T-cell (primary cell): ENCODE measurements at regions not wholly inside any gene's neighbourhood (a gene's known extent, or its start where the extent isn't known, plus 50 kb on each side); places are given as distances from the start of the nearest gene placed in this dataset.

Experiments used
- ATAC-seq, 4 experiments: fragments of 200-7000 bp in 3 of 4; fragments of 150-1000 bp in 1 of 4; cut with Tn5 transposase; replicated peaks in 1 of 4; 1 replicate in 3 of 4; 2 replicates in 1 of 4; pipeline ENCODE4 v1.10.0; 2021; ENCODE audit warnings: moderate library complexity in 3 of 4, mild to moderate bottlenecking in 2 of 4, moderate number of reproducible peaks in 1 of 4
- CTCF ChIA-PET, 2 donors: fragments of 300-600 bp; sonication (Branson Sonifier 250); formaldehyde crosslinking; loops; one replicate each; lab custom pipeline; 2022; ENCODE audit warnings: antibody characterized with exemption in 2 of 2; lab: Charles Lee
- POLR2A ChIA-PET, 2 donors: fragments of 300-600 bp; sonication (Branson Sonifier 250); formaldehyde crosslinking; loops; one replicate each; lab custom pipeline; 2022; ENCODE audit warnings: antibody characterized with exemption in 2 of 2; lab: Charles Lee
- DNase-seq, 35 experiments: peaks; one replicate each; pipeline versions ENCODE4 v3.0.0 to v3.0.0-alpha.2; 2013 to 2023
- H3K27ac ChIP-seq: one replicate; pipeline ENCODE4 v1.5.1; 2013; ENCODE audit warnings: low read length
- H3K27me3 ChIP-seq, 2 experiments: replicated peaks in 1 of 2; 1 replicate in 1 of 2; 2 replicates in 1 of 2; pipeline versions ENCODE4 v1.6.1 to v1.7.0; 2013; ENCODE audit warnings: low read length in 1 of 2, mixed read lengths in 1 of 2; ENCODE audit not compliant: control insufficient read depth in 2 of 2, insufficient read depth in 2 of 2; ENCODE audit errors: extremely low read depth in 1 of 2
- H3K36me3 ChIP-seq, 2 donors: 1 replicate in 1 of 2; 2 replicates in 1 of 2; pipeline versions ENCODE4 v1.6.1 to v1.7.0; 2013; ENCODE audit warnings: low read length in 1 of 2; ENCODE audit not compliant: control insufficient read depth in 2 of 2, insufficient read depth in 1 of 2; ENCODE audit errors: extremely low read depth in 1 of 2
- H3K4me1 ChIP-seq, 2 experiments: 1 replicate in 1 of 2; 2 replicates in 1 of 2; pipeline versions ENCODE4 v1.6.1 to v1.7.0; 2013; ENCODE audit warnings: low read length in 2 of 2, mixed read lengths in 1 of 2; ENCODE audit not compliant: insufficient read depth in 2 of 2, control insufficient read depth in 1 of 2; ENCODE audit errors: extremely low read depth in 1 of 2
- H3K4me3 ChIP-seq, 2 donors: 1 replicate in 1 of 2; 2 replicates in 1 of 2; pipeline versions ENCODE4 v1.5.1 to v1.7.0; 2013; ENCODE audit warnings: mild to moderate bottlenecking in 2 of 2, low read length in 1 of 2, moderate library complexity in 1 of 2; ENCODE audit not compliant: control insufficient read depth in 1 of 2; ENCODE audit errors: extremely low read depth in 1 of 2
- H3K9me3 ChIP-seq: 2 replicates; pipeline ENCODE4 v1.7.0; 2013
- H3K27ac Mint-ChIP-seq, 2 donors: one replicate each; pipeline ENCODE4 v1.8.0; 2020 to 2021; ENCODE audit warnings: mild to moderate bottlenecking in 2 of 2, mixed read lengths in 2 of 2
- H3K27me3 Mint-ChIP-seq, 2 donors: one replicate each; pipeline ENCODE4 v1.8.0; 2021 to 2022; ENCODE audit warnings: mixed read lengths in 2 of 2
- H3K36me3 Mint-ChIP-seq: one replicate; pipeline ENCODE4 v1.8.0; 2021; ENCODE audit warnings: mixed read lengths
- H3K4me1 Mint-ChIP-seq, 3 donors: one replicate each; pipeline ENCODE4 v1.8.0; 2020 to 2022; ENCODE audit warnings: mixed read lengths in 3 of 3, mild to moderate bottlenecking in 1 of 3
- H3K4me3 Mint-ChIP-seq, 3 donors: one replicate each; pipeline ENCODE4 v1.8.0; 2020 to 2022; ENCODE audit warnings: mild to moderate bottlenecking in 3 of 3, mixed read lengths in 3 of 3, moderate library complexity in 3 of 3
- H3K9me3 Mint-ChIP-seq, 3 donors: one replicate each; pipeline ENCODE4 v1.8.0; 2020 to 2022; ENCODE audit warnings: mixed read lengths in 3 of 3
- WGBS: methylation state at CpG from one replicate; pipeline ENCODE4 v1.1.5; 2013; ENCODE audit warnings: missing lambda C conversion rate; ENCODE audit not compliant: insufficient coverage; 5-methylcytosine and 5-hydroxymethylcytosine counted together

- Mint-ChIP-seq H3K27ac (no peak overlapping the region), H3K4me1 (no peaks in the 10 kb centered on the region), H3K36me3 (peaks cover 8% of the 10 kb centered on the region), H3K4me3 (no peak overlapping the region), H3K27me3 (peaks cover 12 to 31% of the 10 kb centered on the region in 2 donors), H3K9me3 (peaks cover 0 to 10% (median 10%) of the 10 kb centered on the region in 3 donors)
- DNase-seq (no peak), ATAC-seq (no peak)
- H3K4me3 ChIP-seq, result no peak overlapping the region
- no CpG with 5 or more reads among the region's 1 CpG for WGBS
- no peaks in the 10 kb centered on the region for H3K36me3 ChIP-seq
- H3K27me3 ChIP-seq, result peaks cover 0 to 4% of the 10 kb centered on the region in 2 experiments
- no peak overlapping the region for H3K27ac ChIP-seq
- H3K4me1 ChIP-seq, result no peaks in the 10 kb centered on the region
- H3K9me3 ChIP-seq, result no peaks in the 10 kb centered on the region
- ChIA-PET CTCF (no interaction called here), POLR2A (no interaction called here)
These were observed 66.1 kb upstream of the ZNF827 start for GRCh38 chr4:146004730-146005129.

GRCh38 chr4:145988628-145989027, 50.0 kb upstream of the ZNF827 start:
- no peaks in the 10 kb centered on the region for H3K36me3 Mint-ChIP-seq
- POLR2A ChIA-PET, result no interaction called here
- no peaks in the 10 kb centered on the region for H3K4me1 Mint-ChIP-seq
- DNase-seq (no peak), ATAC-seq (no peak)
- H3K27ac Mint-ChIP-seq, result no peak overlapping the region
- no peak overlapping the region for H3K4me3 ChIP-seq
- no peak overlapping the region for H3K27ac ChIP-seq
- CTCF ChIA-PET, result no interaction called here
- H3K4me1 ChIP-seq, result no peaks in the 10 kb centered on the region
- WGBS, result no CpG with 5 or more reads among the region's 2 CpGs
- H3K9me3 Mint-ChIP-seq, result peaks cover 0 to 2% (median 0%) of the 10 kb centered on the region in 3 donors
- no peak overlapping the region for H3K4me3 Mint-ChIP-seq
- no peaks in the 10 kb centered on the region for H3K36me3 ChIP-seq
- H3K27me3 Mint-ChIP-seq, result peaks cover 3 to 5% of the 10 kb centered on the region in 2 donors
- no peaks in the 10 kb centered on the region for H3K9me3 ChIP-seq
- H3K27me3 ChIP-seq, result no peaks in the 10 kb centered on the region
